ENCODE measurements at regions not wholly inside any gene's neighbourhood (a gene's known extent, or its start where the extent isn't known, plus 50 kb on each side); places are given as distances from the start of the nearest gene placed in this dataset.

DNA sequence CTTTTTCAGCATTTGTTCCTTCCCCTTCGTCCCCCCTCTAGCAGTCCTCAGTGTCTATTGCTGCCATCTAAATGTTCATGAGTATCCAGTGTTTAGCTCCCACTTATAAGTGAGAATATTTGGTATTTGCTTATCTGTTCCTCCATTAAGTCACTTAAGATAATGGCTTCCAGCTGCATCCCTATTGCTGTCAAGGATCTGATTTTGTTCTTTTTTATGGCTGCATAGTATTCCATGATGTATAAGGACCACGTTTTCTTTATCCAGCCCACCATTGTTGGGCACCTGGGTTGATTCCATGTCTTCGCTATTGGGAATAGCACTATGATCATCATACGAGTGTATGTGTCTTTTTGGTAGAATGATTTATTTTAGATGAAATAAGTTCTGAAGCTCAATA, 166.9 kb upstream of the NCK2 start:
- no peak overlapping the region for H3K4me3 Mint-ChIP-seq
- no peak for ATAC-seq (replicated peaks; ENCODE audit: extremely low read depth, poor library complexity, severe bottlenecking)

DNA sequence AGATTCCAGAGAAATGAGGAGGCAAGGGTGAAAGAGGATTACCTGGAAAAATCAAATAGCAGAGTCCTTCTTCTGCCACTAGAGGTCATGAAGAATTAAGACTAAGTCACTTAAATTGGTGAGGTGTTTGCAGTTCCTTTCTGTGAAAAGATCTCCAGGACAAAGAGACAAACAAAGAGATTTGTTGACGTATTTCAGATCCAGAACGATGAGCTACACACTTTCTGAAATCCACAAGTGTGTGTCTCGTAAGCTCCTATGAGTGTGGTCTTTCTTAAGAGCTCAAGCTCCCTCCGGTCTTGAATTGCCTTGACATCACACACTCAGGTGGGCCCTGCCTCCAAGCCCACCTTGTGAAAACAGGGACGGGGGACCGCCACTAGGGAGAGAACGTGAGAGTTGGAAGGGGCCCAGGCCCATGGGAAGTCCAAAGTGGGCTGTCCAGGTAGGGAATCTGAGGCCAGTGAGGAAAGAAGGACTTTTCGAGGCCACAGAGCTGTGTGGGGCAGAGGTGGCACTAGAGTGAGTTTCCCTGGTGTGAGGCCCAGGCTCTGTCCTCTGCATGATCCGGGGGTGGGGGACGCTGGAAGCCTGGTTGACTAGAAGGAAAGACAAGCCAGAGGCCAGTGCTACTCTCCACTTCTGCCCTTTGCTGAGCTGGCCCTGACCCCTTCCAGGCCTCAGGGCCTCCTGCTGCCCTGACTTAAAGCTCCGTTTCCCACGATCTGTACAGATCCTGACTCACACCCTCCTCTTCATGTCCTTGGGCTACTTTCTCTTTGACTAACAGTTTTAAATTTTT, 168.1 kb upstream of the NCK2 start:
- Mint-ChIP-seq H3K9me3 (no peaks in the 10 kb centered on the region), H3K4me3 (no peak overlapping the region), H3K36me3 (ENCODE audit: insufficient read depth) (peaks cover 8% of the 10 kb centered on the region), H3K4me1 (peaks cover 14% of the 10 kb centered on the region), H3K27me3 (peaks cover 9% of the 10 kb centered on the region), H3K27ac (ENCODE audit: low read depth) (peak overlapping the region; percentile 63)
- ATAC-seq (replicated peaks; ENCODE audit: extremely low read depth, poor library complexity, severe bottlenecking) (peak; percentile 49), DNase-seq (ENCODE audit: low spot score in 2 of 2) (no peak)

More for the DNA sequence above, 166.9 kb upstream of the NCK2 start:
- peaks cover 8% of the 10 kb centered on the region for H3K36me3 Mint-ChIP-seq (ENCODE audit: insufficient read depth)
- H3K9me3 Mint-ChIP-seq: no peaks in the 10 kb centered on the region
- H3K27me3 Mint-ChIP-seq: no peaks in the 10 kb centered on the region
- DNase-seq (ENCODE audit: low spot score in 2 of 2): no peak
- H3K4me1 Mint-ChIP-seq: peaks cover 14% of the 10 kb centered on the region
- no peak overlapping the region for H3K27ac Mint-ChIP-seq (ENCODE audit: low read depth)

DNA sequence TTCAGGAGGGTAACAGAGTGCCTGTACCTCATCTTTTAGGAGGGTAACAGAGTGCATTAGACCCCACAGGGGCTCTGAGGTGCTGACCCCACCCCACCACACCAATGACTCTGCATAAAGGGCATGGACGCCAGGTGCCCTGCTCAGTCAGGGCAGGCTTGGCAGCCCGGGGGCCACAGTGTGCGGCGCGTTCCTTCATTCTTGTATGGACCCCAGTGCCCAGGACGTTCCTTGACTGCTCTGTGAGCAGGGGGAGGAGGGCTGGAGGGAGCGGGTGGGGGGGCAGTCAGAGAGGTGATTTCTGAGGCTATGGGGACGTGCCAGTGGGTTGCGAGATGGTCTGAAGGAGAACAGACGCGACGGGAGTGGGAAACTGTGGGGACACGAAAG, 168.7 kb upstream of the NCK2 start:
- H3K4me3 Mint-ChIP-seq: no peak overlapping the region
- H3K36me3 Mint-ChIP-seq (ENCODE audit: insufficient read depth): peaks cover 8% of the 10 kb centered on the region
- peaks cover 14% of the 10 kb centered on the region for H3K4me1 Mint-ChIP-seq
- no peaks in the 10 kb centered on the region for H3K9me3 Mint-ChIP-seq
- no peak for DNase-seq (ENCODE audit: low spot score in 2 of 2)
- peak overlapping the region; percentile 63 for H3K27ac Mint-ChIP-seq (ENCODE audit: low read depth)
- no peak for ATAC-seq (replicated peaks; ENCODE audit: extremely low read depth, poor library complexity, severe bottlenecking)
- peaks cover 15% of the 10 kb centered on the region for H3K27me3 Mint-ChIP-seq

DNA sequence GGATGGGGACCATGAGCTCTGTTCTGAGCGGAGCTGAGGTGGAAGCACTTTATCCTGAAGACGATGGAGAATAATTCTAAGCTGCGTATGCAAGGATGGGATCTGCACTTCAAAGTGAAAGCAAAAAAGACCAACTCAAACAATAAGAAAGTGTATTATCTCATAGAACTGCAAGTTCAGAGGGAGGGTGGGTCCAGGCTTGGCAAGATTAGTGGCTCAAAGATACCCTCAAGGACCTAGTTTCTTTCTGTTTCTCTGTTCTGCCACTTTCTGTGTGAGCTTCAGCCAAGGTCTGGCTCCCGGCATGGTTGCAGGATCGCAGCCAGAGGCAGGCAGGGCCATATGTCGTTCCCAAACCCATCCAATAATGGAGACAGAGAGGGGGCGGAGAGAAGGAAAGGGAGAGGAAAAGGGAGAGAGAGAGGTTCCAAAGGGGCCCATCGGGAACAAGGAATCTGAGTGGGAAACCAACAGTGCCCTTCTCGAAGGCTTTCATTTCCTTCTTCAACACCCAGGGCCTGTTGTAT, 169.2 kb upstream of the NCK2 start:
- ATAC-seq (replicated peaks; ENCODE audit: extremely low read depth, poor library complexity, severe bottlenecking): no peak

DNA sequence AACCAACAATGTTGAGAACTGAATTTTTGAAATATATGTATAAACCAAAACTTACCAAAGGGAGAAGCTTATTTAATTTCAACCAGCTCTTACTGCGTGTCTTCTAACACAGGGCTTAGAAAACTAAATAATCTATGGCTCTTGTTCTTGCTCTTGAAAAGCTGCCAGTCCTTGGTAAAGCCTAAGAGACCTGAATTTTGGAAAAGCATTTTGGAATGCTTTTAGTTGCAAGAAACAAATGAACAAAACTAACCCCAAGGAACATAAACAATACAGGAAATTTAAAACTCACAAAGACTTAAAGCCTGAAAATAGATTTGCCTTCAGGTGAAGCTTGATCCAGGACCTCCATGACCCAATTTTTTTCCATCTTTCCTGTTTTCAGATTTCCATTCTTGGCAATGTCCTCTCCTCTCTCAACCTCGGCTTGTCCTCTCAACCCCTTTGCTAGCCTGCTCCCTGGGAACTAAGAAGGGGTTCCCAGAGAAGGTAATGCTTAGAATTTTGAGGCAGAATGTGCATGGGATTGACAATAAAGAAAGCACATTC, 169.8 kb upstream of the NCK2 start:
- ATAC-seq (replicated peaks; ENCODE audit: extremely low read depth, poor library complexity, severe bottlenecking): no peak
- H3K4me1 Mint-ChIP-seq: peaks cover 14% of the 10 kb centered on the region
- H3K36me3 Mint-ChIP-seq (ENCODE audit: insufficient read depth): peaks cover 6% of the 10 kb centered on the region
- H3K27ac Mint-ChIP-seq (ENCODE audit: low read depth): no peak overlapping the region
- no peak for DNase-seq (ENCODE audit: low spot score in 2 of 2)
- H3K4me3 Mint-ChIP-seq: no peak overlapping the region
- no peaks in the 10 kb centered on the region for H3K9me3 Mint-ChIP-seq
- H3K27me3 Mint-ChIP-seq: peaks cover 26% of the 10 kb centered on the region

More for the DNA sequence above, 169.2 kb upstream of the NCK2 start:
- Mint-ChIP-seq H3K9me3 (no peaks in the 10 kb centered on the region), H3K27me3 (peaks cover 19% of the 10 kb centered on the region), H3K36me3 (ENCODE audit: insufficient read depth) (peaks cover 6% of the 10 kb centered on the region), H3K4me3 (no peak overlapping the region), H3K27ac (ENCODE audit: low read depth) (peak overlapping the region; percentile 61), H3K4me1 (peaks cover 14% of the 10 kb centered on the region)
- no peak for DNase-seq (ENCODE audit: low spot score in 2 of 2)

DNA sequence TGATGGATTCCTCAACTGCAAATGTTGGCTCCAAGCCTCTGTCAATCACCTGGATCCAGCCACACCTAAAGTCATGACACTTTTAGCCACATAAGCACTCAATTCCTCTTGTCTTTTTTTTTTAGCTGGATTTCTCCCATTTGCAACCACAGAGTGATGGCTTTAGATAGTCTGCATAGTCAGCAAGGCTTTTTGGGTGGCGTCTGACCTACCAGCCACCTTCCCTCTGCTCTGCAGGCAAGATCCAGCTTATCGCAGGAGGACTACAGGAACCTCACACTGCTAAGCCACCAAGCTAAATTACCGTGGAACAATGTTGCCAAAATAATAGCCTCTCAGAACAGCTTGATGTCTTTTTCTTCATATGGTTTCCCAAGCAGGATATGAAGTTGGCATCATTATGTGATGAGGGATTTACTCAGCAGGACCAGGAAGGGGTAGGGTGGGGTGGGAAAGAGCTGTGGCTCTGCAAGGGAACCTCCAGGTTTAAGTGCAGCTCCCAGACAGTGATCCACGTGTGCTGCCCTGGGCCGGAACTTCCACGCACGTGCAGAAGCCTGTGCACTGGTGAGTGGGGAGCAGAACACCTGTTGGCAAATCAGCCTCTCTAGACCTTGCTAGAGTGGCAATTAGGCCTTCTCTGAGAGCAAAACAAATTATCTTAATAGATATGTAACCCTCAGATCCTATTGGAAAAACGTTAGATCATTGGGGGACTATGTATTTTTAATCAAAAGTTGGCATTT, 170.6 kb upstream of the NCK2 start:
- H3K4me3 Mint-ChIP-seq: no peak overlapping the region

DNA sequence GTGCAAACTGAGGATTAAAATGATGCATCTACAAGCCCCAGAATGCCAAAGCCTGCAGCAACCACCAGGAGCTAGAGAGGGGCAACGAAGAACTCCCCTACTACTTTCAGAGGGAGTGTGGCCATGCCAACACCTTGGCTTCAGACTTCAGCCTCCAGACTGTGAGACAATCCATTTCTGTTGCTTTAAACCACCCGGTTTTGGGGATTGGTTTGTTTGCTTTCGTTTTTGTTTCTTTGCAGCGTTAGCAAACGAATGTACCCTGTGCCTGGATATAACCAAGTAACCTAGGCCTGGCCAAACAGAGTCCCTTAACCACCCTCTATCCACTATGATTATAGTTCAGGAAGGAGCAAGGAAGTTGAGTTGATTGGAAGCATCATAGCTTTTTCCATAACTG, 171.2 kb upstream of the NCK2 start:
- peaks cover 4% of the 10 kb centered on the region for H3K36me3 Mint-ChIP-seq (ENCODE audit: insufficient read depth)
- H3K27me3 Mint-ChIP-seq: peaks cover 29% of the 10 kb centered on the region
- H3K4me3 Mint-ChIP-seq: no peak overlapping the region
- no peaks in the 10 kb centered on the region for H3K9me3 Mint-ChIP-seq
- H3K27ac Mint-ChIP-seq (ENCODE audit: low read depth): no peak overlapping the region
- ATAC-seq (replicated peaks; ENCODE audit: extremely low read depth, poor library complexity, severe bottlenecking): no peak
- peaks cover 14% of the 10 kb centered on the region for H3K4me1 Mint-ChIP-seq
- no peak for DNase-seq (ENCODE audit: low spot score in 2 of 2)

More for the DNA sequence above, 170.6 kb upstream of the NCK2 start:
- Mint-ChIP-seq H3K27ac (ENCODE audit: low read depth) (no peak overlapping the region), H3K27me3 (peaks cover 29% of the 10 kb centered on the region), H3K9me3 (no peaks in the 10 kb centered on the region), H3K4me1 (peaks cover 14% of the 10 kb centered on the region), H3K36me3 (ENCODE audit: insufficient read depth) (peaks cover 4% of the 10 kb centered on the region)
- DNase-seq (ENCODE audit: low spot score in 2 of 2): no peak
- no peak for ATAC-seq (replicated peaks; ENCODE audit: extremely low read depth, poor library complexity, severe bottlenecking)

DNA sequence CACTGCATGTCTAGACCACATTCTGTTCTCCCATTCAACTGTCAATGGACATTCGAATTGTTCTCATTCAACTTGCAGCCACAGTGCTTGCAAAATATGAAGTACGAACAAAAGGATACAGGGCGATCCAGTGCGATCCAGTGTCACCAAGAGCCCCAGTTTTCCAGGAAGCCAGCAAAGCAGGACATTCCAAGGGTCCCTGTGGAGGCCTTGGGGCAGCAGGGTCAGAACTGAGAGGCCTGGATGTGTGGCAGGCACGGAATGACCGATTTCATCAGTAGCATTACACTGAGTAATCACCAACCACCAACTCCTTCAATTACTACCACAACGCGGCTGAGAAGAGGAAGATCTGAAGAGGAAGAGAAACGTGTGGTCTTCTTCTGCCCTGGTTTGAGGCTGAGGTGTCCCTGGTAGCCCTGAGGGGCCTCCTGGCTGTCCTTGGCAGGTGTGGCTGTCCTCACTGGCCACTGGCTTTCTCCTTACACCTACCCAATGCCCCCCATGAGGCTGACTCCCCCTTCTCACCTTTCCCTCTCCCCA, 172.7 kb upstream of the FHL2 start:
- Mint-ChIP-seq H3K4me1 (peaks cover 10% of the 10 kb centered on the region), H3K27ac (ENCODE audit: low read depth) (no peak overlapping the region), H3K36me3 (ENCODE audit: insufficient read depth) (peaks cover 2% of the 10 kb centered on the region), H3K27me3 (peaks cover 45% of the 10 kb centered on the region), H3K9me3 (no peaks in the 10 kb centered on the region), H3K4me3 (no peak overlapping the region)
- no peak for ATAC-seq (replicated peaks; ENCODE audit: extremely low read depth, poor library complexity, severe bottlenecking)
- DNase-seq (ENCODE audit: low spot score in 2 of 2): no peak

DNA sequence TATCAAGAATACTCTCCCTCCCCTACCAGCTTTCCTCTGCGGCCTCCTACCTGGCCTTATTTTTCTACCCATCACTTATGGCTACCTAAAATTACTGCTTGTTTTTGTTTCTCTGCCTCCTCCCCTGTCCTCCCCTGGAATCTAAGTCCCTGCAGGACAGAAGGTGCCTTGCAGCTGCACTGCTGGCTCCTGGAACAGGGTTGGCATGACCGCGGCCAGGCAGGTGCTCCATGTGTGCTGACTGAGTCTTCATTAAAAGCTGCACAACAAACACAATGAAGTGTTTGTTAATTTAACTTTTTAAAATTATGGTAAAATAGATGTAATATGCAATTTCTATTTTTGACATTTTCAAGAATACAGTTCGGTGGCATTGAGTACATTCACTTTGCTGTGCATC, 171.9 kb upstream of the FHL2 start:
- H3K4me1 Mint-ChIP-seq: peaks cover 5% of the 10 kb centered on the region
- H3K27ac Mint-ChIP-seq (ENCODE audit: low read depth): no peak overlapping the region
- peaks cover 2% of the 10 kb centered on the region for H3K36me3 Mint-ChIP-seq (ENCODE audit: insufficient read depth)
- DNase-seq (ENCODE audit: low spot score in 2 of 2) (no peak), ATAC-seq (replicated peaks; ENCODE audit: extremely low read depth, poor library complexity, severe bottlenecking) (no peak)
- no peak overlapping the region for H3K4me3 Mint-ChIP-seq
- H3K27me3 Mint-ChIP-seq: peaks cover 45% of the 10 kb centered on the region
- H3K9me3 Mint-ChIP-seq: no peaks in the 10 kb centered on the region

DNA sequence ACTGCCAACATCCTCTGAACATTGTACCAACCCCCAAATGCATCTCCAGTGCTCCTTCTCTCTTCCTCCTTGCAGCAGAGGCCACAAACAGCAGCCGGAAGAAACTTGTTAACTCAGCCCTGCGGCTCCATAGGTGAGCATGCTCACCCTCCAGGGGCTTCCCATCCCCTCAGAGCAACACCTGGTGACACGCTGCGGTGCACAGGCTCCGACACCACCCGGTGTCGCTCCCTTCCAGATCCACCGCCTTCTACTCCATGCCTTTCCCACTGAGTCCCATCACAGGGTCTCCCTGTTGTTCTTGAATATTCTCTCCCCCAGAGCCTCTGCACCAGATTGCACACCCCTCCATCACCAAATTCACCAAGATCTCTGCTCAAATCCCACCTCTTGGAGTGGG, 171.5 kb upstream of the FHL2 start:
- peaks cover 5% of the 10 kb centered on the region for H3K4me1 Mint-ChIP-seq

DNA sequence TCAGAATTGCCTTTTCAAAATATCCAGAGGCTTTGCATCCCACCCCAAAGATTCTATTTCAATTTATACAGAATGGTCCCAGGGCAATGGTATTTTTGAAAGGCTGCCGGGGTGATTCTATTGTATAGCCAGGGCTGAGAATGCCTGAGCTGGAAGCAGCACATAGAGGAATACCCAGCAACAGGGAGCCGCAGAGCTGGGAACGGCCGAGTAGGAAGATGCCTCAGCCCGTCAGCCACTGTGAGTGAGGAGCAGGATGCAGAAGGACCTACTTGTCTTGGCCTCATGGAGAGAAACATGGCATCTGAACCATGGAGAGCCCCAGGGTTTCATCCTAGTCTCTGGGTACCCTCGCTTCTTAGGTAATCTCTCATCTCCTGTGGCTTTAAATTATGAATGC, 170.8 kb upstream of the FHL2 start:
- H3K9me3 Mint-ChIP-seq: no peaks in the 10 kb centered on the region
- no peak for ATAC-seq (replicated peaks; ENCODE audit: extremely low read depth, poor library complexity, severe bottlenecking)

More for the DNA sequence above, 171.5 kb upstream of the FHL2 start:
- H3K4me3 Mint-ChIP-seq: no peak overlapping the region
- ATAC-seq (replicated peaks; ENCODE audit: extremely low read depth, poor library complexity, severe bottlenecking) (no peak), DNase-seq (ENCODE audit: low spot score in 2 of 2) (no peak)
- peaks cover 45% of the 10 kb centered on the region for H3K27me3 Mint-ChIP-seq
- no peaks in the 10 kb centered on the region for H3K36me3 Mint-ChIP-seq (ENCODE audit: insufficient read depth)
- H3K27ac Mint-ChIP-seq (ENCODE audit: low read depth): no peak overlapping the region
- H3K9me3 Mint-ChIP-seq: no peaks in the 10 kb centered on the region

DNA sequence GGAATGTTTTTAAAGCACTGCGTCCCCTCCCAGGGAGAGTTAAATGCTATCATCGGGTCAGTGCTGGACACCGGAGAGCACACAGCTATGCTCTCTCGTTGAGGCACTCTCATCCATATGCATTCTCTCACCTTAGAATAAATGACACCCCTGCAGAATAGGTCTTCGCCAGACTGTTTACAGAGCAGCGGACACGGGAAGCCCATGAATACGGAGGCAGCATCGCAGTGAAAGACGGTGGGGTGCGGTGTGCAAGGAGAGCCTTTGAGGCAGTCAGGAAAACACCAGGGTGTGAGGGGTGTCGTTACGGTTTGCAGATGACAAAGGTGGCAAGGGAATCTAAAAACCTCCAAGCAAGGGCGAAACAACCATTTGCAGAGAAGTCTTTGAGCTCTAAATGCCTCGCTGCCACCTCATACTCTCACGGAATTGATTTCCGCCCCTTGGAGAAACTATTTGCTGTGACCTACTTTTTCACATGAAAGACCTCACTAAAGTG, 169.2 kb upstream of the FHL2 start:
- H3K27ac Mint-ChIP-seq (ENCODE audit: low read depth): no peak overlapping the region
- H3K4me3 Mint-ChIP-seq: no peak overlapping the region
- peaks cover 1% of the 10 kb centered on the region for H3K4me1 Mint-ChIP-seq
- H3K27me3 Mint-ChIP-seq: peaks cover 45% of the 10 kb centered on the region
- no peaks in the 10 kb centered on the region for H3K9me3 Mint-ChIP-seq
- ATAC-seq (replicated peaks; ENCODE audit: extremely low read depth, poor library complexity, severe bottlenecking): no peak
- peaks cover 3% of the 10 kb centered on the region for H3K36me3 Mint-ChIP-seq (ENCODE audit: insufficient read depth)
- DNase-seq (ENCODE audit: low spot score in 2 of 2): no peak

More for the DNA sequence above, 170.8 kb upstream of the FHL2 start:
- Mint-ChIP-seq H3K36me3 (ENCODE audit: insufficient read depth) (peaks cover 1% of the 10 kb centered on the region), H3K27me3 (peaks cover 45% of the 10 kb centered on the region), H3K4me3 (no peak overlapping the region), H3K27ac (ENCODE audit: low read depth) (no peak overlapping the region), H3K4me1 (peaks cover 5% of the 10 kb centered on the region)
- DNase-seq (ENCODE audit: low spot score in 2 of 2): no peak
